CD14-positive monocyte (primary cell): ENCODE measurements at regions not wholly inside any gene's neighbourhood (a gene's known extent, or its start where the extent isn't known, plus 50 kb on each side); places are given as distances from the start of the nearest gene placed in this dataset.

Experiments used
- DNase-seq, 3 donors: peaks; one replicate each; pipeline ENCODE4 v3.0.0-alpha.2; 2011 to 2022
- H2AFZ ChIP-seq: 2 replicates; pipeline ENCODE4 v1.6.0; 2012; ENCODE audit warnings: mild to moderate bottlenecking, low read depth, low read length, inconsistent platforms; ENCODE audit not compliant: insufficient read depth, poor library complexity, severe bottlenecking
- H3K27ac ChIP-seq, 2 donors: 1 replicate in 1 of 2; 2 replicates in 1 of 2; pipeline ENCODE4 v1.5.1; 2012 to 2013; ENCODE audit warnings: low read length in 2 of 2, control low read depth in 1 of 2, inconsistent platforms in 1 of 2, low read depth in 1 of 2, mild to moderate bottlenecking in 1 of 2
- H3K27me3 ChIP-seq, 2 donors: one replicate each; pipeline versions ENCODE4 v1.6.0 to v1.6.1; 2011 to 2013; ENCODE audit warnings: low read length in 2 of 2; ENCODE audit not compliant: control insufficient read depth in 2 of 2, insufficient read depth in 2 of 2
- H3K36me3 ChIP-seq, 2 donors: replicated peaks in 1 of 2; 1 replicate in 1 of 2; 2 replicates in 1 of 2; pipeline versions ENCODE4 v1.5.1 to v1.6.1; 2012 to 2013; ENCODE audit warnings: low read length in 2 of 2, control low read depth in 1 of 2, inconsistent platforms in 1 of 2, mild to moderate bottlenecking in 1 of 2; ENCODE audit not compliant: insufficient read depth in 2 of 2, control insufficient read depth in 1 of 2
- H3K4me1 ChIP-seq, 2 donors: 1 replicate in 1 of 2; 2 replicates in 1 of 2; pipeline versions ENCODE4 v1.5.1 to v1.6.1; 2012 to 2013; ENCODE audit warnings: low read length in 2 of 2, control low read depth in 1 of 2, inconsistent platforms in 1 of 2, mild to moderate bottlenecking in 1 of 2, moderate library complexity in 1 of 2; ENCODE audit not compliant: insufficient read depth in 2 of 2, control insufficient read depth in 1 of 2
- H3K4me2 ChIP-seq: replicated peaks from 2 replicates; pipeline ENCODE3; 2012; ENCODE audit warnings: low read length, moderate library complexity, mild to moderate bottlenecking; ENCODE audit not compliant: poor library complexity, severe bottlenecking; ENCODE audit errors: extremely low read depth
- H3K4me3 ChIP-seq, 3 experiments: fragments of 200-600 bp in 1 of 3; sonication (generic) in 1 of 3; replicated peaks in 1 of 3; 1 replicate in 2 of 3; 2 replicates in 1 of 3; pipeline ENCODE4 v1.5.1; 2011 to 2013; ENCODE audit warnings: low read length in 3 of 3, mild to moderate bottlenecking in 3 of 3, control low read depth in 2 of 3, low read depth in 2 of 3, inconsistent platforms in 1 of 3, moderate library complexity in 1 of 3
- H3K79me2 ChIP-seq: 2 replicates; pipeline ENCODE4 v1.6.0; 2012; ENCODE audit warnings: mild to moderate bottlenecking, control low read depth, inconsistent platforms, low read length, moderate library complexity; ENCODE audit not compliant: insufficient read depth
- H3K9ac ChIP-seq: 2 replicates; pipeline ENCODE4 v1.6.0; 2017; ENCODE audit warnings: low read length, mild to moderate bottlenecking; ENCODE audit not compliant: insufficient read depth, poor library complexity, severe bottlenecking
- H3K9me3 ChIP-seq, 2 donors: replicated peaks in 1 of 2; 1 replicate in 1 of 2; 2 replicates in 1 of 2; pipeline versions ENCODE4 v1.5.1 to v1.6.1; 2012 to 2013; ENCODE audit warnings: low read length in 2 of 2, control low read depth in 1 of 2; ENCODE audit not compliant: control insufficient read depth in 1 of 2, insufficient read depth in 1 of 2
- H4K20me1 ChIP-seq: 2 replicates; pipeline ENCODE4 v1.6.0; 2012; ENCODE audit warnings: mild to moderate bottlenecking, low read length, control low read depth, moderate library complexity; ENCODE audit not compliant: insufficient read depth
- H3K27ac Mint-ChIP-seq, 7 donors: one replicate each; pipeline ENCODE4 v1.8.0; 2020; ENCODE audit warnings: mild to moderate bottlenecking in 7 of 7, mixed read lengths in 7 of 7, moderate library complexity in 6 of 7, inconsistent platforms in 2 of 7
- H3K27me3 Mint-ChIP-seq, 3 donors: one replicate each; pipeline ENCODE4 v1.8.0; 2021 to 2022; ENCODE audit warnings: low read depth in 3 of 3, mild to moderate bottlenecking in 3 of 3, mixed read lengths in 3 of 3, moderate library complexity in 3 of 3, inconsistent platforms in 1 of 3
- H3K36me3 Mint-ChIP-seq, 2 donors: one replicate each; pipeline ENCODE4 v1.8.0; 2020; ENCODE audit warnings: mixed read lengths in 2 of 2, inconsistent platforms in 1 of 2, mild to moderate bottlenecking in 1 of 2
- H3K4me1 Mint-ChIP-seq: one replicate; pipeline ENCODE4 v1.8.0; 2020; ENCODE audit warnings: mild to moderate bottlenecking, mixed read lengths
- H3K4me3 Mint-ChIP-seq, 2 donors: one replicate each; pipeline ENCODE4 v1.8.0; 2020; ENCODE audit warnings: mild to moderate bottlenecking in 2 of 2, mixed read lengths in 2 of 2, moderate library complexity in 1 of 2
- H3K9me3 Mint-ChIP-seq, 7 donors: one replicate each; pipeline ENCODE4 v1.8.0; 2020 to 2022; ENCODE audit warnings: mixed read lengths in 7 of 7, mild to moderate bottlenecking in 6 of 7, moderate library complexity in 6 of 7, inconsistent platforms in 2 of 7
- CTCF ChIP-seq: fragments of 200-600 bp; IDR thresholded peaks from one replicate; pipeline ENCODE4 v1.8.0; 2022; ENCODE audit warnings: antibody characterized with exemption, mild to moderate bottlenecking
- WGBS: methylation state at CpG from one replicate; pipeline ENCODE4 v1.1.5; 2013; ENCODE audit warnings: missing lambda C conversion rate; ENCODE audit not compliant: insufficient coverage; 5-methylcytosine and 5-hydroxymethylcytosine counted together
- intact Hi-C, 2 donors: fragments of 100-400 bp; cut with micrococcal nuclease; formaldehyde crosslinking; loops; one replicate each; pipeline versions ENCODE4 v1.15.0 to v1.15.1; 2023

GRCh38 chr18:76564117-76564516 is 69.1 kb upstream of the ZNF516 start:
- Histone ChIP-seq H2AFZ (no peak overlapping the region), H3K4me2 (peak overlapping the region; percentile 78), H3K4me3 (peak overlapping the region in 1 of 3 experiments; percentile 78), H3K27me3 (no peaks in the 10 kb centered on the region), H4K20me1 (no peaks in the 10 kb centered on the region), H3K27ac (peak overlapping the region; percentile 87 to 93), H3K4me1 (peaks cover 67 to 68% of the 10 kb centered on the region in 2 donors), H3K79me2 (peaks cover 20% of the 10 kb centered on the region), H3K36me3 (no peaks in the 10 kb centered on the region), H3K9ac (peak overlapping the region; percentile 58), H3K9me3 (no peaks in the 10 kb centered on the region)
- H3K27me3 Mint-ChIP-seq = peaks cover 0 to 3% (median 1%) of the 10 kb centered on the region in 3 donors
- intact Hi-C loops = loop anchor here in 1 of 2 donors (10.0 kb wide), 1 partner anchor 69 kb away; the partner anchor contains the start of gene ZNF516
- peaks cover 67% of the 10 kb centered on the region for H3K4me1 Mint-ChIP-seq
- peak; percentile 52 to 88 (median 84) for DNase-seq
- H3K9me3 Mint-ChIP-seq = peaks cover 0 to 2% (median 0%) of the 10 kb centered on the region in 7 donors
- 48% methylated on average over 3 of the region's 8 CpGs for WGBS
- no peak for TF ChIP-seq CTCF
- no peak overlapping the region for H3K4me3 Mint-ChIP-seq
- peaks cover 0 to 6% of the 10 kb centered on the region in 2 donors for H3K36me3 Mint-ChIP-seq
- peak overlapping the region; percentile 93 to 99 (median 95) for H3K27ac Mint-ChIP-seq

GRCh38 chr18:76562286-76563122 is 67.5 kb upstream of the ZNF516 start:
- peaks cover 0 to 4% (median 2%) of the 10 kb centered on the region in 3 donors for H3K27me3 Mint-ChIP-seq
- Histone ChIP-seq H3K36me3 (no peaks in the 10 kb centered on the region), H3K4me1 (peaks cover 56 to 65% of the 10 kb centered on the region in 2 donors)

More at GRCh38 chr18:76562286-76563122, 67.5 kb upstream of the ZNF516 start:
- H4K20me1 ChIP-seq = no peaks in the 10 kb centered on the region
- TF ChIP-seq CTCF = no peak
- Mint-ChIP-seq H3K4me3 (no peak overlapping the region), H3K36me3 (no peaks in the 10 kb centered on the region), H3K27ac (peak overlapping the region in 3 of 7 donors; percentile 20 to 99 (median 46)), H3K9me3 (peaks cover 0 to 2% (median 0%) of the 10 kb centered on the region in 7 donors), H3K4me1 (peaks cover 63% of the 10 kb centered on the region)
- no peaks in the 10 kb centered on the region for H3K9me3 ChIP-seq
- H3K79me2 ChIP-seq = peaks cover 12% of the 10 kb centered on the region
- H3K9ac ChIP-seq = no peak overlapping the region
- 96% methylated on average over 25 of the region's 30 CpGs for WGBS
- H3K4me3 ChIP-seq = no peak overlapping the region
- peak overlapping the region in 1 of 2 donors; percentile 93 for H3K27ac ChIP-seq
- no peaks in the 10 kb centered on the region for H3K27me3 ChIP-seq
- intact Hi-C loops = loop anchor here in 1 of 2 donors (10.0 kb wide), 1 partner anchor 68 kb away; the partner anchor contains the start of gene ZNF516
- no peak for DNase-seq
- no peak overlapping the region for H2AFZ ChIP-seq
- H3K4me2 ChIP-seq = no peak overlapping the region
